K562 (cell line): ENCODE measurements at regions not wholly inside any gene's neighbourhood (a gene's known extent, or its start where the extent isn't known, plus 50 kb on each side); places are given as distances from the start of the nearest gene placed in this dataset.

Source experiments
- FOXA1 ChIP-seq: fragments of 450-650 bp; IDR thresholded peaks from 2 replicates; pipeline ENCODE4 v1.6.1; 2016; ENCODE audit warnings: mild to moderate bottlenecking, borderline replicate concordance
- MYNN ChIP-seq, 2 experiments: sonication (generic); formaldehyde crosslinking in 1 of 2; IDR thresholded peaks; 2 replicates each; pipeline versions ENCODE4 v1.5.0 to v1.6.1; 2016 to 2020; ENCODE audit warnings: antibody characterized with exemption in 1 of 2, missing genetic modification reagents in 1 of 2
- NBN ChIP-seq: fragments of 450-650 bp; IDR thresholded peaks from 2 replicates; pipeline ENCODE4 v1.6.1; 2016; ENCODE audit warnings: low read depth, mild to moderate bottlenecking
- RAD21 ChIP-seq, 2 experiments: fragments of 250-450 bp in 1 of 2; fragments of 450-650 bp in 1 of 2; sonication (Bioruptor Pico) in 1 of 2; formaldehyde crosslinking in 1 of 2; IDR thresholded peaks in 1 of 2; conservative IDR thresholded peaks in 1 of 2; 2 replicates each; pipeline versions ENCODE4 v1.4.0 to v1.8.0; 2020 to 2022; ENCODE audit warnings: mild to moderate bottlenecking in 2 of 2, moderate library complexity in 1 of 2
- RFX7 ChIP-seq: fragments of 250-450 bp; sonication (Bioruptor Pico); IDR thresholded peaks from 2 replicates; pipeline ENCODE4 v1.5.1; 2021; ENCODE audit warnings: mild to moderate bottlenecking
- TBP ChIP-seq: optimal IDR thresholded peaks from 2 replicates; pipeline ENCODE3; 2011; ENCODE audit warnings: low read depth, low read length, improper control_type of control experiment
- ZNF121 ChIP-seq: sonication (generic); formaldehyde crosslinking; conservative IDR thresholded peaks from 2 replicates; pipeline ENCODE4 v1.8.0; 2022; ENCODE audit warnings: missing genetic modification reagents
- ZNF133 ChIP-seq: fragments of 250-450 bp; sonication (Bioruptor Pico); IDR thresholded peaks from 2 replicates; pipeline ENCODE4 v1.4.0; 2020; ENCODE audit warnings: mild to moderate bottlenecking
- ZNF174 ChIP-seq: fragments of 250-450 bp; sonication (Bioruptor Pico); IDR thresholded peaks from 2 replicates; pipeline ENCODE4 v1.4.0; 2020; ENCODE audit warnings: mild to moderate bottlenecking
- TF ChIP-seq, protein P1 (sequence below), 3 experiments: IDR thresholded peaks in 2 of 3; conservative IDR thresholded peaks in 1 of 3; 2 replicates each; pipeline ENCODE4 v1.5.1; 2011 to 2012; ENCODE audit warnings: low read length in 3 of 3, mild to moderate bottlenecking in 3 of 3, control low read depth in 2 of 3, improper control_type of control experiment in 1 of 3, inconsistent platforms in 1 of 3, low read depth in 1 of 3, mixed read lengths in 1 of 3, moderate library complexity in 1 of 3; ENCODE audit not compliant: insufficient read depth in 2 of 3

DNA sequence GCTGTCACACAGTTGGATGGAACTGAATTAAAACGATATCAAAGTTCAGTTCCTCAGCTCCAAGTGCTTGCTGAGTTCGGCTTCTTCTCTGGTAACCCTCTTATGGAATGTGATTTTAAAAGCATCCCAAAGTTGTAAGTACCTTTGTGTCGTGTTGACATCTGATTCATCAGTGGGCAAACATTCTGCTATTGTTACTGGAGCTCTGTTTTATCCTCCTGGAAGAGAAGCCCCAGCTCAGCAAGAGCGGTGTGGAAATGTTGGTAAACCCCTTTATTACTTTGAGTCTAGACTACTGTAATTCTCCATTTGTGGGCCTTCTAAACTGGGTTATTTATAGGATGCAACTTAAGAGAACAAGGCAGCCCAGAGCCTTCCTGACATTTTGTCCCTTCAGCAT is 699.3 kb upstream of the WWC1 start:
- TF ChIP-seq TBP: no peak
- no peak for TF ChIP-seq RAD21 (CRISPR knock-in tag; conservative IDR thresholded peaks at IDR 0.05 in 1 of 2, IDR thresholded peaks at IDR 0.05 in 1 of 2)
- TF ChIP-seq RFX7 (CRISPR knock-in tag): no peak
- TF ChIP-seq ZNF133: no peak
- TF ChIP-seq ZNF174 (CRISPR knock-in tag): no peak
- TF ChIP-seq FOXA1: no peak
- no peak for TF ChIP-seq NBN
- TF ChIP-seq MYNN (IDR thresholded peaks at IDR 0.05): no peak
- TF ChIP-seq MYNN (CRISPR knock-in tag; IDR thresholded peaks at IDR 0.05): no peak
- no peak for TF ChIP-seq ZNF121 (CRISPR knock-in tag)
- TF ChIP-seq, protein P1, sequence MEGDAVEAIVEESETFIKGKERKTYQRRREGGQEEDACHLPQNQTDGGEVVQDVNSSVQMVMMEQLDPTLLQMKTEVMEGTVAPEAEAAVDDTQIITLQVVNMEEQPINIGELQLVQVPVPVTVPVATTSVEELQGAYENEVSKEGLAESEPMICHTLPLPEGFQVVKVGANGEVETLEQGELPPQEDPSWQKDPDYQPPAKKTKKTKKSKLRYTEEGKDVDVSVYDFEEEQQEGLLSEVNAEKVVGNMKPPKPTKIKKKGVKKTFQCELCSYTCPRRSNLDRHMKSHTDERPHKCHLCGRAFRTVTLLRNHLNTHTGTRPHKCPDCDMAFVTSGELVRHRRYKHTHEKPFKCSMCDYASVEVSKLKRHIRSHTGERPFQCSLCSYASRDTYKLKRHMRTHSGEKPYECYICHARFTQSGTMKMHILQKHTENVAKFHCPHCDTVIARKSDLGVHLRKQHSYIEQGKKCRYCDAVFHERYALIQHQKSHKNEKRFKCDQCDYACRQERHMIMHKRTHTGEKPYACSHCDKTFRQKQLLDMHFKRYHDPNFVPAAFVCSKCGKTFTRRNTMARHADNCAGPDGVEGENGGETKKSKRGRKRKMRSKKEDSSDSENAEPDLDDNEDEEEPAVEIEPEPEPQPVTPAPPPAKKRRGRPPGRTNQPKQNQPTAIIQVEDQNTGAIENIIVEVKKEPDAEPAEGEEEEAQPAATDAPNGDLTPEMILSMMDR (IDR thresholded peaks at IDR 0.05 in 2 of 3, conservative IDR thresholded peaks at IDR 0.05 in 1 of 3; ENCODE audit: insufficient read depth in 2 of 3, low read depth in 1 of 3, low read length in 3 of 3): no peak
